Glutamatergic neuron (in vitro differentiated cells): ENCODE measurements at regions not wholly inside any gene's neighbourhood (a gene's known extent, or its start where the extent isn't known, plus 50 kb on each side); places are given as distances from the start of the nearest gene placed in this dataset.
A peak's percentile ranks its signal among the peaks of the same experiment; 100 is the strongest.

Experiments
- DNase-seq: peaks from one replicate; pipeline ENCODE4 v3.0.0; 2022
- H3K27ac Mint-ChIP-seq: one replicate; pipeline ENCODE4 v1.8.0; 2020; ENCODE audit warnings: mild to moderate bottlenecking, mixed read lengths, inconsistent platforms; ENCODE audit not compliant: unreplicated experiment
- H3K27me3 Mint-ChIP-seq: one replicate; pipeline ENCODE4 v1.8.0; 2020; ENCODE audit warnings: mild to moderate bottlenecking, moderate library complexity, mixed read lengths, inconsistent platforms; ENCODE audit not compliant: unreplicated experiment
- H3K36me3 Mint-ChIP-seq: one replicate; pipeline ENCODE4 v1.8.0; 2020; ENCODE audit warnings: mild to moderate bottlenecking, mixed read lengths, inconsistent platforms; ENCODE audit not compliant: unreplicated experiment
- H3K4me1 Mint-ChIP-seq: one replicate; pipeline ENCODE4 v1.8.0; 2020; ENCODE audit warnings: mild to moderate bottlenecking, low read depth, mixed read lengths, inconsistent platforms; ENCODE audit not compliant: unreplicated experiment
- H3K4me3 Mint-ChIP-seq: one replicate; pipeline ENCODE4 v1.8.0; 2020; ENCODE audit warnings: mild to moderate bottlenecking, mixed read lengths, inconsistent platforms; ENCODE audit not compliant: unreplicated experiment
- H3K9me3 Mint-ChIP-seq: one replicate; pipeline ENCODE4 v1.8.0; 2020; ENCODE audit warnings: mild to moderate bottlenecking, moderate library complexity, mixed read lengths, inconsistent platforms; ENCODE audit not compliant: unreplicated experiment
- TF ChIP-seq, protein P1 (sequence below): fragments of 200-600 bp; sonication (generic); IDR thresholded peaks from one replicate; pipeline ENCODE4 v1.5.0; 2021; ENCODE audit not compliant: partially characterized antibody, unreplicated experiment

DNA sequence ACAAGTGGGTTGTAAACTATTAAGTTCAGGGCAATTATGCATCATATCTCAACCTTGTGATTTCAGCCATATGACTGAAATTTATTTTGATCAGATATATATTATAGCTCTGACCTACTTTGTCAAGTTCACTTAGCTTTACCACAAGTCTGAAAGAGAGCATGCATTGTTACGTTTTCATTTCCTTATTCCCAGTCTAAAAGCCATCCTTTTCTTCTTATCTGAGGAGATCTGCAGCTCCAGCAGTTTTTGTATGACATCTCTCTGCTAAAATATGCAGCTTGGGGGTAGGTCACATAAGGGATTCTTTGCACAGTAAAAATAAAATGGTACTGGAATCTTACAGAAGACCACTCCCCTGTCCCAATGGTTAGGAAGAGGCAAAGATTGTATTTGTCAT is 1682.8 kb upstream of the FLRT2 start:
- Mint-ChIP-seq H3K4me1 (peaks cover 26% of the 10 kb centered on the region), H3K36me3 (no peaks in the 10 kb centered on the region), H3K9me3 (peaks cover 6% of the 10 kb centered on the region), H3K27me3 (no peaks in the 10 kb centered on the region), H3K27ac (no peak overlapping the region), H3K4me3 (no peak overlapping the region)
- DNase-seq: no peak
- TF ChIP-seq, protein P1, sequence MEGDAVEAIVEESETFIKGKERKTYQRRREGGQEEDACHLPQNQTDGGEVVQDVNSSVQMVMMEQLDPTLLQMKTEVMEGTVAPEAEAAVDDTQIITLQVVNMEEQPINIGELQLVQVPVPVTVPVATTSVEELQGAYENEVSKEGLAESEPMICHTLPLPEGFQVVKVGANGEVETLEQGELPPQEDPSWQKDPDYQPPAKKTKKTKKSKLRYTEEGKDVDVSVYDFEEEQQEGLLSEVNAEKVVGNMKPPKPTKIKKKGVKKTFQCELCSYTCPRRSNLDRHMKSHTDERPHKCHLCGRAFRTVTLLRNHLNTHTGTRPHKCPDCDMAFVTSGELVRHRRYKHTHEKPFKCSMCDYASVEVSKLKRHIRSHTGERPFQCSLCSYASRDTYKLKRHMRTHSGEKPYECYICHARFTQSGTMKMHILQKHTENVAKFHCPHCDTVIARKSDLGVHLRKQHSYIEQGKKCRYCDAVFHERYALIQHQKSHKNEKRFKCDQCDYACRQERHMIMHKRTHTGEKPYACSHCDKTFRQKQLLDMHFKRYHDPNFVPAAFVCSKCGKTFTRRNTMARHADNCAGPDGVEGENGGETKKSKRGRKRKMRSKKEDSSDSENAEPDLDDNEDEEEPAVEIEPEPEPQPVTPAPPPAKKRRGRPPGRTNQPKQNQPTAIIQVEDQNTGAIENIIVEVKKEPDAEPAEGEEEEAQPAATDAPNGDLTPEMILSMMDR: no peak

DNA sequence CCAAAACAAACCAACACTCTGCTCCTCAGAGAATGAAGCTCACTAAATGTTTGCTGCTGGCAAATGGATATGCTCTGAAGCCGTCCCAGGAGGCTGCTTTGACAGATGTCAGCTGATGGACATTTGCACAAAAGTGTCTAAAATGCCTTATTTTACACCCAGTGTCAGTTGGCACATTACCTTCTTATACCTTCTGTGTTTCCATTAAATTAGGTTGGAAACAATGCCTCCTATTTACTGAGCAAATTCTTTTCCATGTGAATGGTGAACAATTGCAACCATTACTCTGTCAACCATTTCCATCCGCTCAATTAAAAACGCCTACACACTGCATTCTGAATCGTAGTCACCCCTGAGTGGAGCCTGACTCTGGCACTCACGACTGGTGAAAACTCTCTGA is 1679.9 kb upstream of the FLRT2 start:
- TF ChIP-seq, protein P1: no peak
- H3K4me1 Mint-ChIP-seq: peaks cover 20% of the 10 kb centered on the region
- H3K9me3 Mint-ChIP-seq: peaks cover 3% of the 10 kb centered on the region
- peak overlapping the region; percentile 61 for H3K4me3 Mint-ChIP-seq
- no peaks in the 10 kb centered on the region for H3K27me3 Mint-ChIP-seq
- peaks cover 4% of the 10 kb centered on the region for H3K36me3 Mint-ChIP-seq
- peak; percentile 50 for DNase-seq
- H3K27ac Mint-ChIP-seq: peak overlapping the region; percentile 88

DNA sequence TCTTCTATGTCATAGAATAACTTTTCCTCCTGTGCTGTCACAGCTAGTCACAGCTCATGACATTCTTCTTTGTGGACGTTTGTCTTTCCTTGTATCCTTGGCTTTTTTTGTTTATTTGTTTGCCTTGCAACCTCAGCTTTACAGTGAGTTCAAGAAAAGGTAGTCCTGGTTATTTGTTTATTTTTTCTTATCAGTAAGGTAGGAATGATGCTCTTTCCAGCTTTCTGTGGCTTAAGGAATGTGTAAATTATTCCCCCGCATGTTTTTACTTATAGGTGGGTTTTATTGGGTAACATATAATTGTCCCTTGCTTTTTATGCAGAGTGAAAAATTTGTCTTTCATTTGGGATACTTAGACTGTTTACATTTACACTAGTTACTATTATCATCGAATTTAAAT is 1673.6 kb upstream of the FLRT2 start:
- Mint-ChIP-seq H3K27ac (no peak overlapping the region), H3K36me3 (peaks cover 4% of the 10 kb centered on the region), H3K4me1 (peaks cover 5% of the 10 kb centered on the region), H3K4me3 (no peak overlapping the region), H3K9me3 (peaks cover 2% of the 10 kb centered on the region), H3K27me3 (no peaks in the 10 kb centered on the region)
- TF ChIP-seq, protein P1: no peak
- no peak for DNase-seq

DNA sequence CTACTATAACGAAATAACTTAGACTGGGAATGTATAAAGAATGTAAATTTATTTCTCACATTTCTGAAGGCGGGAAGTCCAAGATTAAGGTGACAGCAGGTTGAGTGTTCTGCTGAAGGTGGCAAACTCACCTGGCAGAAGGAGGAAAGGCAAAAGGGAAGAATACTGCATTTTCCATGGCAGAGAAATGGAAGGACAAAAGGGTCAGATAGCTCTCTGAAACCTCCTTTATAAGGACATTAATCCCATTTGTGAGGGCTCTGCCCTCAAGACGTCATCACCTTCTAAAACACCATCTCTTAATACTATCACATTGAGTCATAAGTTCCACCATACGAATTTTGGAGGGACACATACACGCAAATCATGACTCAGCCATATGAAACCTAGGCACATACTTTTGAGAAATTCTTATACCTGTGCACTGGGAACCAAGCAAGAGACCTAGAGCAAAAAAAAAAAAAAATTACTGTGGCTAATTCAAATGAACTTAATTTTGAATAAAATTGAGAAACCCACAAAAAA is 1669.3 kb upstream of the FLRT2 start:
- H3K4me3 Mint-ChIP-seq: no peak overlapping the region
- no peak overlapping the region for H3K27ac Mint-ChIP-seq
- peaks cover 5% of the 10 kb centered on the region for H3K9me3 Mint-ChIP-seq
- TF ChIP-seq, protein P1: no peak
- H3K27me3 Mint-ChIP-seq: peaks cover 2% of the 10 kb centered on the region
- H3K36me3 Mint-ChIP-seq: no peaks in the 10 kb centered on the region
- peaks cover 4% of the 10 kb centered on the region for H3K4me1 Mint-ChIP-seq
- DNase-seq: no peak

DNA sequence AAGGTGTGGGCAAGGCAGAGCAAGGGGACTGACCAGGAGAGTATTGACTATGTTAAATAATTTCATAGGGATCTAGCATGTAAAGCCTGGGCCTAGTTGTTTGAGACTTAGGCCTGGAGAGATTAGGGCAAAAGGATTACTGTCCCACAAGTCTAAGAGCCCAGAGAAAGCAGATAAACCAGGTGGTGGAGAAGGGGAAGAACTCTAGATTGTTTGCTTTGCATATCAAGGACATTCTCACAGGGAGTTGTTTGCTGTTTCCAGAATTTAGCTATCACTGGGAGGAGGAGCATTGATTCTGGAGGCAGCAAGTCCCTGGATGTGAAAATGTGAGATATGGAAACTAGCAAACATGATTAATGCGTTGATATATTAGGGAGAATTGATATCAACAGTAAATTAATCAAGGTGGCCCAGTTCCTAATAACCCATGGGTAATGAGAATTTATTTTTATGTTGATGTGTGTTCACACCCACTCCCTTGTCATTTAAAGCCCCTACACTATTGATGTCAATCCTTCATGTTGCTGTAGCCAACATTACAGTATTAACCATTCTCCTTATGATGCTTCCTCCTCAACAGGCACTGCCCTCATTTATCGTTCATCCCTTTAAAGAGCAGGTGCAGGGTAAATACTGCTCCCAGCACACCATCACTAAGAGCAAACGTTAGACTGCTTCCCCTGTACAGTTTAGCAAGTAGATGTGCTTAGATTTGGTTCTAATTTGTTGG is 1666.7 kb upstream of the FLRT2 start:
- Mint-ChIP-seq H3K36me3 (no peaks in the 10 kb centered on the region), H3K9me3 (peaks cover 3% of the 10 kb centered on the region), H3K4me1 (peaks cover 3% of the 10 kb centered on the region), H3K4me3 (no peak overlapping the region), H3K27ac (no peak overlapping the region), H3K27me3 (peaks cover 2% of the 10 kb centered on the region)
- no peak for DNase-seq
- TF ChIP-seq, protein P1: no peak
